HUDEP-2 (cell line): ENCODE measurements at regions not wholly inside any gene's neighbourhood (a gene's known extent, or its start where the extent isn't known, plus 50 kb on each side); places are given as distances from the start of the nearest gene placed in this dataset.
"Not testable (repeated sequence)": the region's sequence is repeated elsewhere in the genome, so short reads cannot be mapped to it uniquely, and the experiment has no call there.

Experiments
- DNase-seq, 76 experiments: peaks; one replicate each; lab custom pipeline; 2025; ENCODE audit not compliant: unreplicated experiment in 76 of 76; lab: John Stamatoyannopoulos, UW

- no peak for DNase-seq
These were observed 222.9 kb downstream of the DLL1 start for GRCh38 chr6:170067923-170068360.

- DNase-seq: no peak
These were observed 223.7 kb downstream of the DLL1 start for GRCh38 chr6:170067181-170067641.

- no peak for DNase-seq
These were observed 224.2 kb downstream of the DLL1 start for GRCh38 chr6:170066679-170067078.

DNA sequence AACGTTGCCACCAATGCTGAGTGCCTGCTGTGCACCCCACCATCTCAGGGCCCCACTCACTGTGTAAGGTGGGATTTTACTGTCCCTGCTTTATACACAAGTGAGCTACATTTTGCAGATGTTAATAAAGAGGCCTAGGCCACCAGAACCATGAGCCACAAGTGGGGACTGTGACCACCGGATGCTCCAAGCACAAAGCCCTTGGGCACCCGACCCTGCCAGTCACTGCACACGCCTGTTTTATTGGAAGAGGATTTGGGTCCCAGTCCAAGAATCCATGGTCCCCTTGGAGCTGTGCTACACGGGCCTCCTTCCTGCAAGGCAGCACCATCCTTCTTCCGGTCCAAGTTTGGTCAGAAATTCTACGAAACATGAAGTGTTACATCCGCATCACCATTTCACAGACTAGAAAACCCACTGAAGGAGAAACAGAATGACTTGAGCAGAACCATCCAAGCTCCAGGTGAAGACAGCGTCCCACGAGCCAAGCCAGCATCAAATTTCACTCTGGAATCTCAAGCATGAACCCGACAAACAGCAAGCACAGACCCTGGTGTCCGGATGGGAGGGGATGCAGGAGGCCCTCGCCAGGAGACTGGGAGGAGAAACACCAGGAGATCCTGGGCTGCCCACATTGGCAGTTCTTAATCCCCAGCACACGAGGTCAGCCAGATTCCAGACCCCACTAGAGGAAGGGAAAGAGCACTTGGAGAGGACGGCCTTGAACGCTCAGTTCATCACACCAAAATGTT is 226.9 kb downstream of the DLL1 start:
- no peak for DNase-seq

- DNase-seq: no peak
These were observed 227.4 kb downstream of the DLL1 start for GRCh38 chr6:170063431-170063830.

DNA sequence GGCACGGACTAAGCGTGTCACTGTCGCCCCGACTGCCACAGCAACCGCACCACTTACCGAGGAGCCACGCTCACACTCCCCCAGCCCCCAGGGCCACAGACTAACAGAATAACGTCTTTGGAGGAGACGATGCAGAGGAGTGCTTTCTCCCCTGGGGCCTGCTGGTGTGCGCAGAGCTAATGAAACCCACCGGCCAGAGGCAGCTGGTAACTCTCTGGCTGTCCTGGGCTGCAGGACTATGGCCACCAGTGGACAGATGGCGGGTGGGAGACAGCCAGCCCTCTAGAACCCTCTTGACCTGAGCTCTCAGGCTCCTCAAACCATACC is 228.0 kb downstream of the DLL1 start:
- no peak for DNase-seq

DNA sequence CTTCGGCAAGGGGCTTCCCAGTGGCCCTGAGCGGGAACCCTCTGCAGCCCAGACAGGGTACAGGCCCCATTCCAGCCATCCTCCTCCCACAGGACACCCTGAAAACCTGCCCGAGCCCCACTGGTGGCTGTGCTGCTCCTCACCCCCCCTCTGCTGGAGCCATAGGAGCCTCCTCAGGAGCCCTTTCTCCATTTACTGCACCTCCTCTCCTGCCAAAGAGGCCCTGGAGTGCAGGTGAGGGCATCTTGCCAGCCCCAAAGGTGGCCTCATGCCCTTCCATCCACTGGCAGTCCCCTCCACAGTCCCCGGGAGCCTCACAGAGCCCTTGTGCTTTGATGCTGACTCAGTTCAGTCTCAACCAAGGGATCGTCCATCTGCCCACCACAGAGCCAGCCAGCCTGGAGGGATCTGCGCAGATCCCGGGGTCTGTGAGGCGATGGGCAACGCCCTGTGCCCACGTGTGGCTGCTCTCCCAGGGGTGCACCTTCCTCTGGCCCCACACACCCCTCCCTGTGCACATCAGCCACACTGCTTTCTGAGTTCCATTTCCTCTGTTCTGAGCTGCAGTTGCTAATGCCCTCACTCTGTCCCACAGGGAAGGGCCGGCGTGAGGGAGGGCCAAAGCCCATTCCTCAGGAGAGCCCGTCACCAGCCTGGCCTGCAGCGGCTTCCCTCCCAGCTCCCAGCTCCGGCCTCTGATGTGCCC is 228.5 kb downstream of the DLL1 start:
- DNase-seq: no peak

DNA sequence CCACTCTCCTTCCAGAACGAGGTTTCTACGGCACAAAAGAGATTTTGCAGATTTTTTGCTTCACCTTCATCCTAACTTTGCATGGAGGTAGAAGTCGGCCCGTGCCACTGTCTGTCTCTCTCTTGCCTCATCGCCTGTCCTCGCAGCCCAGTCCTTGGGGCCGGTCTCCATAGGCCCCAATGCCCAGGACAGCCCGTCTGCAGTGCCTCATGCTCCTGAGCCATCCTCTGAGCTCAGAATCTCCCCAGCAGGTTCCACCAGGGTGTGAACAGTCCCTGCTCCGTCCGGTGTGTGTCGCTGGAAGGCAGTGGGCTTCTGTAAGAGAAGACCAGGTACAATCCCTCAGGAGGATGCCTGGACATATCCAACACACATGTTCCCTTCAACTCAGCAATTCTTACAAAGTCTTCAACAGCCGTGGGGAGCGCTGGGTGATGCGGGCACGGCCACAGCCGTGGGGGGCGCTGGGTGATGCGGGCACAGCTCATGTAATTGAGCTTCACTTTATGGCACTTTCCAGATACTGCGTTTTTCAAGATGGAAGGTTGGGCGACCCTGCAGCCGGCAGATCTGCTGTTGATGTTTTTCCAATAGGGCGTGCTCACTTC is 231.9 kb downstream of the DLL1 start:
- no peak for DNase-seq

DNA sequence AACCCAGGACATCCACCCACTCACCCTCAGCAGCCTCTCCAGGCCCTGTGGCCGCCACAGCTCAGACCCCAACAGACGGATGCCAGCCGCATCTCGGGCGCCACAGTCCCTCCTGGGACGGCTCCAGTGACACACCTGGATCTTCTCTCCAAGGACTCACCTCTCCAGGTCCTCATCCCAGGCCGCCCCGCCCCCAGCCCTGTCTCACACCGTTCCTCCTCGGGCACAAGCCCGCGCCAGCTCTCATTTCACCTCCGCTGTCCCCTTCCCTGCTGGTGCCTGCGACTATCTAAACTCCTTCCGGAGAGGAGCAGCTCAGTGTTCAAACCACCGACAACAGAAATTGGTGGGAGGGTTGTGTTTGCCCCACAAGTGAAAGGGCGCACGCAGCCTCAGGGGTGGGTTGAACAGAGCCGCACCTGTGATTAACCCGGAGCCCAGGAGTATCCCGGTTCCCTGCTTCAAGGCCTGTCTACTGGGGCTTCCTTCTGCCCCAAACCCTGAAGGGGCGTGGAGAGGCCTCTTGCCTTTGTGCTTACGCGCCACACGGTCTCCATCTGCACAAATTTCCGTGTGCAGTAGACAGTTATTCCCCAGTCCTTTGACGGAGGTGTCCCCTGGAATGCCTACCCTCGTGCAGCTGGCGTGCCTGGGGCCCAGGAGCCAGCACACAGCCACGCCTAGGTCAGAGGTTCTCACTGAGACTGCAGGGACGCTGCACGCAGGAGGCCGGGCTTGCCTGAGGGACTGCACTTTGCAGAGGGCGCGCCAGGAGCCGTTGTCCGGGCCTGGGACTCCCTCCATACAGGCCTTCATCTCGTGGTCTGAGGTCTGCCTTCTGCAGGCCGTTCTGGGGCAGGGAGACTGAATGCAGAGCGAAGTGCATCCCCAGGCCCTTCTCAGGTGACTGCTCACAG is 232.7 kb downstream of the DLL1 start:
- no peak for DNase-seq

DNA sequence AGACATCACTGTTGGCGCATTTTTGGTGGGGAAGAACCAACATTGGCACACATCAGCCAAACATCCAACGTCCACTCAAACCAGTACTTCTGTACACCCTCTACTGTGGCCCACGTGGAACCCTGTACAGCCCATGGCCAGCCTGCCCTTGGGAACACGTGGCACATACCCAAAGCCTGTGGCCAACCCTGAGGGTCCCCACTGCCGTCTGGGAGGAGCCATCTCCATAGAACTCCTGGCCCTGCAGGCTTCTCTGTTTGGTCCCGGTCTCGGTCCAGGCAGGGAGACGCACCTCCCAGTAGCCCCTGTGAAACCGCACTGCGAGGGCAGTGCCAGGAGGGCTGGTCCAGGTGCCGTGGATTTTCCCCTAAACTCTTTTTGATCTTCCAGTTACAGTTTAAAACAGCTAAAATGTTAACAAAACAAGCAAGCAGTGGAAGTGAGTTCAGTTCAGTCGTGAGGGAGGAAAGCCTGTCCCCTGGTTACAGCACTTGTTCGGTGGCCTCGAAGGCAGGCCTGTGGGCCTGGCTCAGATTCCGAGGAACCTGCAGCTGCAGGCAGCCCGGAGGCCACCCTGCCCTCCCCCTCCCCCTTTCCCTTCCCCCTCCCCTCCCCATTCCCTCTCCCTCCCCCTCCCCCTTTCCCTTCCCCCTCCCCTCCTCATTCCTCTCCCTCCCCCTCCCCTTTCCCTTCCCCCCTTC is 233.7 kb downstream of the DLL1 start:
- no peak for DNase-seq

DNA sequence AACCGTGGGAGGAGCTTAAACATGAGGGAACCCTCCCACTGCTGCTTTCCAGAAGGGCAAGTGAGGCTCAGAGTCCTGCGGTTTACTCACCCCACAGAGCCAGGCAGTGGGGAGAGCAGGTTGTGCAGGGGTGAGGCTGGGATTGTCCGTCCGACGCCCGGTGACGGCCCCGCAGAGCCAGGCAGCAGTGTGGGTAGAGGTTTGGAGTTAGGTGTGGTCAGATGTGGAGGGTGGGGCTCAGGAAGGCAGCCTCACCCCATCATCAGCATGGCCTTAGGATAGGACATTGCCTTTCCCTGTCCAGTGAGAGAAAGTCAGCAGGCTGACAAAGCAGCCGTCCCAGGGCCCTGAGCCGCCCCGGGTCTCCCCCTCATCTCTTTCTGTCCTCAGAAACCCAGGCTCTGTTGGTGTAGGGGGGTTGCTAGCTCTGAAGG is 234.6 kb downstream of the DLL1 start:
- no peak for DNase-seq

DNA sequence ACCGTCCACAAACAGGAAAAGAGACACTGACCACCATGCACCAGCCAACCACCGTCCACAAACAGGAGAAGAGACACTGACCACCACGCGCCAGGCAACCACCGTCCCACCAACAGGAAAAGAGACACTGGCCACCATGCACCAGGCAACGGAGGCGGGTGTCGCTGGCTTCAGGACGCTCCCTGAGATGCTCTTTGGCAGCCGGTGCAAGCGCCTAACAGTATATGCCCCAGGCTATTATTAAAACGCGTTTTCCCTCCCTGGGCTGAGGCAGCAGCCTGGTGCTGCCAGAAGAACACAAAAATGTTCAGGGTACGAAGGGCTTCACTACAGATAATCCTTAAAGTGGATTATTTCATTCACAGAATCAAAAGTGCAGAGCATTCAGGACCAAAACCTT is 235.1 kb downstream of the DLL1 start:
- DNase-seq: not testable (repeated sequence)

DNA sequence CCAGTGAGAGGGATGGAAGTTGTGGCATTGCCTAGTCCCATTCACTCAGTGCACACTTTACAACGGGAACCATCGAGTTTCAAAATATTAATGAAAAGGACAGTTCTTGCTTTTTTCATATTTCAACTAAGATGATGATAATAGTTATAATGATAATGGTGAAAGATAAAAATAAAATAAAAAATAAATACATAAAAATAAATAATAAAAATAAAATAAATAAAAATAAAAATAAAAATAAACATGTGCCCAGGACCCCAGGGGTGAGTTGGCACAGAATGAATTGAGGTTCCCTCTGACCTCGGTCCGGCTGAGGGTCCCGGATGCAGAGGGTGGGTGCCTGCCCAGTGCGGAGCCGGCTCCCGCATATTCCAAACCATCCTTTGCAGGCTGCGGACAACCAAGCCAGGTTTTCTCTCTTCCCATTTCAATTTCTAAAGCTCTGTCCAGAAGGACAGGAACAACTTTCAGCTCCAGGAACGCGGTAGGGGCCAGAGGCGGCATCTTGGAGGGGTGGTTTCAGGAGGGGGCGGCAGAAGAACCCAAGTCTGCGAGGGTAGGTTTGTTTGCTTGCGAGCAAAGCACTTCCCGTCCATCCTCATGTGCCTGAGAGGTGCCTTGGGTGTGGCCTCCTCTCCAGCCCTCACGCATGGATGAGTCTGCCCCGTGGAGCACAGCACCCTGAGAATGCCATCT is 236.8 kb downstream of the DLL1 start:
- no peak for DNase-seq

GRCh38 chr6:170052991-170053821 is 237.7 kb downstream of the DLL1 start:
- DNase-seq: no peak

- no peak for DNase-seq
These were observed 239.4 kb downstream of the DLL1 start for GRCh38 chr6:170051229-170052172.

DNA sequence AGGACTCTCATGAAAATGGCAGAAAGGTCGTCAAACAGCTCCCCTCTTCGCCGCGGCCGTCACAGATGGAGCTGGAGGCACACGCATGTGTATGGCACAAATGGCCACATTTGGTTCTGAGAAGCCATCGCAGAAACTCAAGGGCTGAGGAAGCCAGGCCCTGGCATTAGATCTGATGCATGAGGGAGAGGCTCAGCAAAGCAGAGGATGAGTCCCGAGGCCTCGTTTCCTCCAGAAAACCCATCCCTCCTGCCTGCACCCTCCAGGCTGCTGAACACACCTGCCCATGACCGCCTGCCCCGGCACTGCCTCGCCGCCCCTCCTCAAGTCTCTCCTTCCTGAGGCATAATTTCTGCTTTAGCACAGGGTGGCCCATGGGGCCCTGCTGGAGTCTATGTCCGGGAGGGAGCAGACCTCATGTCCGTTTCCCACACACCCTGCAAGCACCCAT is 240.3 kb downstream of the DLL1 start:
- DNase-seq: no peak
